Hepatocyte (in vitro differentiated cells): ENCODE measurements at regions not wholly inside any gene's neighbourhood (a gene's known extent, or its start where the extent isn't known, plus 50 kb on each side); places are given as distances from the start of the nearest gene placed in this dataset.

ENCODE experiments used
- EZH2 ChIP-seq: fragments of 200-600 bp; sonication (generic); IDR thresholded peaks from 2 replicates; pipeline ENCODE4 v1.6.1; 2016; ENCODE audit warnings: antibody characterized with exemption, mild to moderate bottlenecking, borderline replicate concordance
- EZH2phosphoT487 ChIP-seq: fragments of 200-600 bp; sonication (generic); IDR thresholded peaks from one replicate; pipeline ENCODE4 v1.6.1; 2018; ENCODE audit warnings: antibody characterized with exemption, mild to moderate bottlenecking, low read depth, moderate library complexity; ENCODE audit not compliant: unreplicated experiment, severe bottlenecking
- TF ChIP-seq, protein P1 (sequence below): fragments of 200-600 bp; sonication (generic); IDR thresholded peaks from 2 replicates; pipeline ENCODE4 v1.5.1; 2016; ENCODE audit warnings: antibody characterized with exemption, mild to moderate bottlenecking; ENCODE audit not compliant: poor library complexity

DNA sequence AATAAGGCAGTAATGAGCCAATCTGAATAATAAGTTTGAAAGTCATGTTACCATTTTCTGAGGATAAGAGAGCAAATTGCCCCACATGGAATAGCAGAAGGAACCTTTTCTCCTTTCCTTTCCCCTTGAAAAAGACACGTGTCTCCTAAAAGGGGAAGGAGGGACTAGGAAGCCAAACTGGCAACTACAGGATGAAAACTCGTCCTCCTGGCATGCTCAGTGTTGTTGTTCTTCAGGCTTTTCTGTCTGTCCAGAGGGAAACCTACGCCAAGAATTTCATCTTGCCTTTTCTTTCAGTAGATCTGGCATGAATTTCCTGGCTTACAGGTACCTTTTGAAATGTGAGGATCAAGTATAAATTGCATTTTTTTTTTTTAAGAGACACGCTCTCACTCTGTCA, 355.9 kb upstream of the TLE4 start:
- TF ChIP-seq, protein P1, sequence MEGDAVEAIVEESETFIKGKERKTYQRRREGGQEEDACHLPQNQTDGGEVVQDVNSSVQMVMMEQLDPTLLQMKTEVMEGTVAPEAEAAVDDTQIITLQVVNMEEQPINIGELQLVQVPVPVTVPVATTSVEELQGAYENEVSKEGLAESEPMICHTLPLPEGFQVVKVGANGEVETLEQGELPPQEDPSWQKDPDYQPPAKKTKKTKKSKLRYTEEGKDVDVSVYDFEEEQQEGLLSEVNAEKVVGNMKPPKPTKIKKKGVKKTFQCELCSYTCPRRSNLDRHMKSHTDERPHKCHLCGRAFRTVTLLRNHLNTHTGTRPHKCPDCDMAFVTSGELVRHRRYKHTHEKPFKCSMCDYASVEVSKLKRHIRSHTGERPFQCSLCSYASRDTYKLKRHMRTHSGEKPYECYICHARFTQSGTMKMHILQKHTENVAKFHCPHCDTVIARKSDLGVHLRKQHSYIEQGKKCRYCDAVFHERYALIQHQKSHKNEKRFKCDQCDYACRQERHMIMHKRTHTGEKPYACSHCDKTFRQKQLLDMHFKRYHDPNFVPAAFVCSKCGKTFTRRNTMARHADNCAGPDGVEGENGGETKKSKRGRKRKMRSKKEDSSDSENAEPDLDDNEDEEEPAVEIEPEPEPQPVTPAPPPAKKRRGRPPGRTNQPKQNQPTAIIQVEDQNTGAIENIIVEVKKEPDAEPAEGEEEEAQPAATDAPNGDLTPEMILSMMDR = no peak
- TF ChIP-seq EZH2 (no peak), EZH2phosphoT487 (no peak)
